Epithelial cell of proximal tubule (primary cell): ENCODE measurements at regions not wholly inside any gene's neighbourhood (a gene's known extent, or its start where the extent isn't known, plus 50 kb on each side); places are given as distances from the start of the nearest gene placed in this dataset.

Experiments used
- DNase-seq: peaks from one replicate; pipeline ENCODE4 v3.0.0-alpha.2; 2011; ENCODE audit warnings: low read depth
- H3K4me3 ChIP-seq: 2 replicates; pipeline ENCODE4 v1.5.1; 2011; ENCODE audit warnings: low read depth, mild to moderate bottlenecking, low read length
- CTCF ChIP-seq: conservative IDR thresholded peaks from 2 replicates; pipeline ENCODE4 v1.5.1; 2012; ENCODE audit warnings: low read depth, mild to moderate bottlenecking, low read length

GRCh38 chr5:116381201-116381600 is 193.4 kb downstream of the SEMA6A start:
- H3K4me3 ChIP-seq, result no peak overlapping the region
- no peak for TF ChIP-seq CTCF
- no peak for DNase-seq

GRCh38 chr5:116380621-116381020 is 194.0 kb downstream of the SEMA6A start:
- no peak for DNase-seq
- no peak overlapping the region for H3K4me3 ChIP-seq
- no peak for TF ChIP-seq CTCF

DNA sequence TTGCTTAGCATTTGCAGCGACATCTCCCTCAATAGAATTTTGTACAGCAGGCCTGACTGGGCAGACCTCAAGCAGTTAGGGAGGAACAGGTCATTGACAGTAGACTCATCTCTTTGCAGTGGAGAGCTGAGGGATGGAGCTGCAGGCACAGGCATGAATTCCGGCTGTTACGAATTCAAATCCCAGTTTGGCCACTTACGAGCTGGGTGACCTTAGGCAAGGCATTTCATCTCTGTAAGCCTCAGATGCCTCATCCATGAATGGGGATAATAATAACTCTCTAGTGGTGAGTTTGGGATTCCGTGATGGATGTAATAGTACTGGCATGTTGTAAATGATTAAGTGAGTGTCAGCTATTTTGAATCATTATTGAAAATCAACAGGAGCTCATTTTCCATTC is 195.3 kb downstream of the SEMA6A start:
- no peak overlapping the region for H3K4me3 ChIP-seq
- DNase-seq, result no peak
- no peak for TF ChIP-seq CTCF

GRCh38 chr5:116378777-116379121 is 195.9 kb downstream of the SEMA6A start:
- no peak for TF ChIP-seq CTCF
- H3K4me3 ChIP-seq, result no peak overlapping the region
- DNase-seq, result no peak

DNA sequence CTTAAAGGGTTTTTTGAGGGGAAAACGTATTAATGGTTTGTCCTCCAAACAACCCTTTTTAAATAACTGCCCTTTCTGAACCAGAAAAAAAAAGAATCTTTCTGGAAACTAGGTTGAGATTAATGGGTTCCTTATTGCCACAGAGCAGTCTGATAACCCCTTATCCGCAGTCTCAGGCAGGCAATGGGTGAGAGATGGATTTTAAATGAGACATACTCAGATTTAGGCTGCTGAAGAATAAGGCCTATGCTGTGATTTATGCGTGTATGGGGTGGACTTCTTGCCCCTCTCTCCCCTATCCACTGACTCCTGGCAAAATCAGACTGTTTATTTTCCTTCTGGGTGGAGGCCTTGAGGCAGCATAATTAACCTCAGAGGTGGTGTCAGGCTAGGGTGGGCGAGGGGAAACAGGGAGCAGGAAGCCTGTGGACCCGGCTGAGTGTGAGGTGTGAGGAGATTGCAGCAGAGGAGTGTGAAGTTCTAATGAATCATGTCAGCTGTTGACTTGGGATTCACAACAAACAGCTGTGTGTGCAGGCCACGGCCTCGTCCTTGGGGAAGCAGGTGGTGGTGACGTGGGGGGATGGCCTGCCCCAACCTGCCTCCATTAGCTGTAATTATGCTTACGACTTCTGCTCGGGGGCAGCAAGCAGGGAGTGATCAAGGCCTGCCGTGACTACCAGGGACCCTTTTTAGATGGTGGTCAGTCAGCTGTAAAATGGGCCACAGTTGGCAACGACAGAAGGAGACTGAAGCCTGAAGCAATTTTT is 196.4 kb downstream of the SEMA6A start:
- DNase-seq, result no peak
- TF ChIP-seq CTCF, result no peak
- no peak overlapping the region for H3K4me3 ChIP-seq

GRCh38 chr5:116377276-116378006 is 197.2 kb downstream of the SEMA6A start:
- no peak for TF ChIP-seq CTCF
- DNase-seq, result no peak
- no peak overlapping the region for H3K4me3 ChIP-seq
